HL-60 (cell line): ENCODE measurements at regions not wholly inside any gene's neighbourhood (a gene's known extent, or its start where the extent isn't known, plus 50 kb on each side); places are given as distances from the start of the nearest gene placed in this dataset.
A peak's percentile ranks its signal among the peaks of the same experiment; 100 is the strongest.

Experiments
- DNase-seq, 2 experiments: peaks; one replicate each; pipeline ENCODE4 v3.0.0-alpha.2; 2010 to 2020; ENCODE audit warnings: low read depth in 1 of 2, low spot score in 1 of 2
- H3K27ac ChIP-seq: fragments of 250-450 bp; sonication (Bioruptor Pico); replicated peaks from 2 replicates; pipeline ENCODE4 v1.5.1; 2020; ENCODE audit warnings: mild to moderate bottlenecking, moderate library complexity
- H3K27me3 ChIP-seq: fragments of 250-450 bp; sonication (Bioruptor Pico); 2 replicates; pipeline ENCODE4 v1.5.1; 2021; ENCODE audit warnings: mild to moderate bottlenecking, moderate library complexity; ENCODE audit not compliant: insufficient read depth, poor library complexity, severe bottlenecking
- H3K4me3 ChIP-seq: replicated peaks from 2 replicates; pipeline ENCODE4 v1.5.1; 2011; ENCODE audit warnings: mild to moderate bottlenecking, control low read depth, low read length; ENCODE audit not compliant: insufficient read depth
- CTCF ChIP-seq: IDR thresholded peaks from one replicate; pipeline ENCODE4 v1.5.1; 2011; ENCODE audit warnings: low read length, control low read depth, inconsistent platforms; ENCODE audit not compliant: insufficient read depth
- GABPA ChIP-seq: IDR thresholded peaks from 2 replicates; pipeline ENCODE4 v1.6.1; 2012; ENCODE audit warnings: low read depth
- POLR2AphosphoS5 ChIP-seq: IDR thresholded peaks from 2 replicates; pipeline ENCODE4 v1.6.1; 2012; ENCODE audit warnings: low read depth
- REST ChIP-seq: IDR thresholded peaks from 2 replicates; pipeline ENCODE4 v1.6.1; 2012; ENCODE audit warnings: low read depth; ENCODE audit not compliant: insufficient replicate concordance
- SPI1 ChIP-seq: IDR thresholded peaks from 2 replicates; pipeline ENCODE4 v1.6.1; 2012; ENCODE audit warnings: low read depth, mild to moderate bottlenecking, borderline replicate concordance

GRCh38 chr7:17101207-17101696 is 197.2 kb upstream of the AHR start:
- no peak overlapping the region for H3K4me3 ChIP-seq
- TF ChIP-seq REST, result no peak
- H3K27ac ChIP-seq, result no peak overlapping the region
- H3K27me3 ChIP-seq, result no peaks in the 10 kb centered on the region
- DNase-seq, result no peak

GRCh38 chr7:17103170-17103569 is 195.3 kb upstream of the AHR start:
- Histone ChIP-seq H3K27ac (no peak overlapping the region), H3K27me3 (no peaks in the 10 kb centered on the region), H3K4me3 (no peak overlapping the region)
- DNase-seq, result no peak
- no peak for TF ChIP-seq POLR2AphosphoS5
- TF ChIP-seq CTCF, result no peak
- TF ChIP-seq REST, result no peak
- TF ChIP-seq SPI1, result no peak
- no peak for TF ChIP-seq GABPA

- Histone ChIP-seq H3K27me3 (no peaks in the 10 kb centered on the region), H3K27ac (no peak overlapping the region), H3K4me3 (no peak overlapping the region)
- TF ChIP-seq SPI1 (no peak), REST (peak; percentile 83)
- DNase-seq, result no peak
Measured at GRCh38 chr7:17103984-17104383, 194.5 kb upstream of the AHR start.

GRCh38 chr7:17104419-17104818 is 194.0 kb upstream of the AHR start:
- no peaks in the 10 kb centered on the region for H3K27me3 ChIP-seq
- H3K4me3 ChIP-seq, result no peak overlapping the region
- H3K27ac ChIP-seq, result no peak overlapping the region
- TF ChIP-seq GABPA (no peak), SPI1 (no peak), CTCF (no peak), REST (no peak), POLR2AphosphoS5 (no peak)
- DNase-seq, result no peak
